ENCODE measurements at regions not wholly inside any gene's neighbourhood (a gene's known extent, or its start where the extent isn't known, plus 50 kb on each side); places are given as distances from the start of the nearest gene placed in this dataset.

DNA sequence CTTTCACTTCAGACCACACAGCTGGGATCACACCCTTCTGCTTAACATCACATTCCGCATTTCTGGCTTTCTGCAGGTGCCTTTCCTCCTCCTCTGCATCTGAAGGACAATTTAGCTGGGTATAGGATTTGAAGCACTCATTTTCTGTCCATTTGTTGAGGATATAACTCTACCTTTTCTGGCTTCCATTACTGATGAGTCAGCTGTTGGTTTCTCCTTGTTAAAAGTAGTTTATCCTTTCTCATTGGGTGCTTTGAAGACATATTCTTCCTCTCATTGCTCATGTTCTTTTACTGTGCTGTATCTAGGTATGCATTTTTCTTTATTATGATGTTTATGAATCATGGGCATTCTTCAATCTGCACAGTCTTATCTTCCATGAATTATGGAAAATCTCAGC lies 199.3 kb upstream of the SOX1 start (continued):
- TF ChIP-seq RAD21 (IDR thresholded peaks at IDR 0.05 in 1 of 2, conservative IDR thresholded peaks at IDR 0.05 in 1 of 2; ENCODE audit: low read depth in 2 of 2, low read length in 2 of 2) (no peak), KDM4A (IDR thresholded peaks at IDR 0.05; ENCODE audit: low read depth, low read length, severe bottlenecking) (no peak), RBBP5 (IDR thresholded peaks at IDR 0.05; ENCODE audit: borderline replicate concordance, low read depth, low read length) (no peak), TAF7 (optimal IDR thresholded peaks at IDR 0.05; ENCODE audit: borderline replicate concordance, low read depth, low read length) (no peak), HDAC6 (IDR thresholded peaks at IDR 0.05; ENCODE audit: low read depth, low read length) (no peak), KDM5A (IDR thresholded peaks at IDR 0.05; ENCODE audit: low read length) (no peak)
